ENCODE measurements at regions not wholly inside any gene's neighbourhood (a gene's known extent, or its start where the extent isn't known, plus 50 kb on each side); places are given as distances from the start of the nearest gene placed in this dataset.
"Not testable (repeated sequence)": the region's sequence is repeated elsewhere in the genome, so short reads cannot be mapped to it uniquely, and the experiment has no call there.

- H3K36me3 ChIP-seq: no peaks in the 10 kb centered on the region
- H3K27me3 ChIP-seq: no peaks in the 10 kb centered on the region
- H3K4me3 ChIP-seq: no peak overlapping the region
- H3K4me1 ChIP-seq: no peaks in the 10 kb centered on the region
- whole genome bisulfite sequencing (ENCODE audit: insufficient coverage, low coverage, low lambda C conversion rate, missing lambda C conversion rate): 53% methylated on average over 2 of the region's 2 CpGs
- no peaks in the 10 kb centered on the region for H3K9me3 ChIP-seq
- DNase-seq (no peak), ATAC-seq (no peak)
- no peak overlapping the region for H3K27ac ChIP-seq
- intact Hi-C loops (cut with DNase I): no loop called here
- TF ChIP-seq CTCF (IDR thresholded peaks at IDR 0.05): no peak
- TF ChIP-seq POLR2A (IDR thresholded peaks at IDR 0.05): no peak
These were observed 425.9 kb downstream of the EPHA3 start for GRCh38 chr3:89533275-89533674.

GRCh38 chr3:89554587-89554986 is 447.2 kb downstream of the EPHA3 start:
- H3K4me3 ChIP-seq; H3K27me3 ChIP-seq; DNase-seq; H3K9me3 ChIP-seq; H3K4me1 ChIP-seq; intact Hi-C loops (cut with DNase I); H3K36me3 ChIP-seq; ATAC-seq; H3K27ac ChIP-seq: not testable (repeated sequence)
- 83% methylated on average over 6 of the region's 6 CpGs for WGBS (ENCODE audit: insufficient coverage, low coverage, low lambda C conversion rate, missing lambda C conversion rate)

- intact Hi-C loops (cut with DNase I): no loop called here
- TF ChIP-seq POLR2A (IDR thresholded peaks at IDR 0.05): no peak
- Histone ChIP-seq H3K4me3 (no peak overlapping the region), H3K9me3 (no peaks in the 10 kb centered on the region), H3K36me3 (no peaks in the 10 kb centered on the region), H3K27ac (no peak overlapping the region), H3K4me1 (no peaks in the 10 kb centered on the region), H3K27me3 (no peaks in the 10 kb centered on the region)
- ATAC-seq: no peak
- no peak for DNase-seq
- WGBS (ENCODE audit: insufficient coverage, low coverage, low lambda C conversion rate, missing lambda C conversion rate): 5% methylated on average over 1 of the region's 1 CpG
These were observed 451.3 kb downstream of the EPHA3 start for GRCh38 chr3:89558711-89559110.

- Histone ChIP-seq H3K9me3 (no peaks in the 10 kb centered on the region), H3K27me3 (no peaks in the 10 kb centered on the region), H3K4me1 (no peaks in the 10 kb centered on the region), H3K4me3 (no peak overlapping the region), H3K36me3 (no peaks in the 10 kb centered on the region), H3K27ac (no peak overlapping the region)
- DNase-seq: no peak
- TF ChIP-seq CTCF (IDR thresholded peaks at IDR 0.05): no peak
- no peak for TF ChIP-seq POLR2A (IDR thresholded peaks at IDR 0.05)
- WGBS (ENCODE audit: insufficient coverage, low coverage, low lambda C conversion rate, missing lambda C conversion rate): 45% methylated on average over 1 of the region's 1 CpG
- ATAC-seq: no peak
- intact Hi-C loops (cut with DNase I): no loop called here
These were observed 453.1 kb downstream of the EPHA3 start for GRCh38 chr3:89560568-89560967.

- H3K4me3 ChIP-seq: no peak overlapping the region
- H3K27me3 ChIP-seq: no peaks in the 10 kb centered on the region
- TF ChIP-seq POLR2A (IDR thresholded peaks at IDR 0.05) (no peak), CTCF (IDR thresholded peaks at IDR 0.05) (no peak)
- H3K4me1 ChIP-seq: no peaks in the 10 kb centered on the region
- no peak for DNase-seq
- intact Hi-C loops (cut with DNase I): no loop called here
- H3K9me3 ChIP-seq: no peaks in the 10 kb centered on the region
- 20% methylated on average over 1 of the region's 1 CpG for WGBS (ENCODE audit: insufficient coverage, low coverage, low lambda C conversion rate, missing lambda C conversion rate)
- no peak overlapping the region for H3K27ac ChIP-seq
- ATAC-seq: no peak
- H3K36me3 ChIP-seq: no peaks in the 10 kb centered on the region
These were observed 455.0 kb downstream of the EPHA3 start for GRCh38 chr3:89562373-89562772.

GRCh38 chr3:89565098-89565497 is 457.7 kb downstream of the EPHA3 start:
- H3K4me1 ChIP-seq: no peaks in the 10 kb centered on the region
- no peak for ATAC-seq

More at GRCh38 chr3:89565098-89565497, 457.7 kb downstream of the EPHA3 start:
- H3K27me3 ChIP-seq: no peaks in the 10 kb centered on the region
- H3K27ac ChIP-seq: no peak overlapping the region
- intact Hi-C loops (cut with DNase I): no loop called here
- H3K36me3 ChIP-seq: no peaks in the 10 kb centered on the region
- no peak overlapping the region for H3K4me3 ChIP-seq
- DNase-seq: no peak
- no peaks in the 10 kb centered on the region for H3K9me3 ChIP-seq
- TF ChIP-seq POLR2A (IDR thresholded peaks at IDR 0.05) (no peak), CTCF (IDR thresholded peaks at IDR 0.05) (no peak)
